GM23338 (cell line): ENCODE measurements at regions not wholly inside any gene's neighbourhood (a gene's known extent, or its start where the extent isn't known, plus 50 kb on each side); places are given as distances from the start of the nearest gene placed in this dataset.

Source experiments
- ATAC-seq: fragments of 200-7000 bp; cut with Tn5 transposase; 3 replicates; pipeline ENCODE4 v1.9.1; 2020
- DNase-seq: peaks from one replicate; pipeline ENCODE4 v3.0.0-alpha.2; 2015; ENCODE audit warnings: low spot score
- H2AFZ ChIP-seq: fragments of 200-600 bp; sonication (generic); 2 replicates; pipeline ENCODE4 v1.8.0; 2016; ENCODE audit warnings: antibody characterized with exemption, mild to moderate bottlenecking, moderate library complexity
- H3F3A ChIP-seq: fragments of 200-600 bp; sonication (generic); replicated peaks from 2 replicates; pipeline ENCODE4 v1.8.0; 2017; ENCODE audit warnings: antibody characterized with exemption, mixed run types, low read depth
- H3K27ac ChIP-seq: fragments of 200-600 bp; sonication (generic); 2 replicates; pipeline ENCODE4 v1.6.1; 2016; ENCODE audit warnings: low read depth
- H3K27me3 ChIP-seq: fragments of 200-600 bp; sonication (generic); 2 replicates; pipeline ENCODE4 v1.8.0; 2016; ENCODE audit warnings: mild to moderate bottlenecking, mixed run types, moderate library complexity; ENCODE audit not compliant: insufficient read depth
- H3K36me3 ChIP-seq: fragments of 200-600 bp; sonication (generic); 2 replicates; pipeline ENCODE4 v1.8.0; 2016; ENCODE audit warnings: mild to moderate bottlenecking; ENCODE audit not compliant: insufficient read depth
- H3K4me1 ChIP-seq: fragments of 200-600 bp; sonication (generic); 2 replicates; pipeline ENCODE4 v1.8.0; 2016; ENCODE audit warnings: mild to moderate bottlenecking, moderate library complexity; ENCODE audit not compliant: insufficient read depth
- H3K4me2 ChIP-seq: fragments of 200-600 bp; sonication (generic); 2 replicates; pipeline ENCODE4 v1.7.1; 2017; ENCODE audit warnings: mixed run types
- H3K4me3 ChIP-seq: fragments of 200-600 bp; sonication (generic); 2 replicates; pipeline ENCODE4 v1.6.1; 2016; ENCODE audit warnings: mixed run types
- H3K79me2 ChIP-seq: fragments of 200-600 bp; sonication (generic); replicated peaks from 2 replicates; pipeline ENCODE4 v1.8.0; 2017; ENCODE audit warnings: mild to moderate bottlenecking; ENCODE audit not compliant: insufficient read depth
- H3K9me2 ChIP-seq: fragments of 200-600 bp; sonication (generic); 2 replicates; pipeline ENCODE4 v1.8.0; 2017; ENCODE audit not compliant: insufficient read depth
- H4K20me1 ChIP-seq: fragments of 200-600 bp; sonication (generic); replicated peaks from 2 replicates; pipeline ENCODE4 v1.8.0; 2017; ENCODE audit warnings: mild to moderate bottlenecking; ENCODE audit not compliant: insufficient read depth
- H3K27ac Mint-ChIP-seq: 2 replicates; pipeline ENCODE4 v1.8.0; 2020; ENCODE audit warnings: inconsistent platforms, mild to moderate bottlenecking, moderate library complexity, mixed read lengths
- H3K27me3 Mint-ChIP-seq: 3 replicates; pipeline ENCODE4 v1.8.0; 2022; ENCODE audit warnings: low read depth, mild to moderate bottlenecking, moderate library complexity, mixed read lengths, inconsistent platforms; ENCODE audit not compliant: insufficient read depth, poor library complexity
- H3K36me3 Mint-ChIP-seq: 3 replicates; pipeline ENCODE4 v1.8.0; 2021; ENCODE audit warnings: low read depth, mild to moderate bottlenecking, inconsistent platforms, moderate library complexity, mixed read lengths
- H3K4me1 Mint-ChIP-seq: 3 replicates; pipeline ENCODE4 v1.8.0; 2020; ENCODE audit warnings: mild to moderate bottlenecking, inconsistent platforms, mixed read lengths
- H3K4me3 Mint-ChIP-seq: 3 replicates; pipeline ENCODE4 v1.8.0; 2021; ENCODE audit warnings: moderate library complexity, mild to moderate bottlenecking, inconsistent platforms, mixed read lengths
- H3K9me3 Mint-ChIP-seq: 3 replicates; pipeline ENCODE4 v1.8.0; 2020; ENCODE audit warnings: moderate library complexity, mild to moderate bottlenecking, inconsistent platforms, mixed read lengths
- CREB1 ChIP-seq: fragments of 250-450 bp; sonication (Bioruptor Pico); IDR thresholded peaks from 2 replicates; pipeline ENCODE4 v1.5.0; 2020; ENCODE audit warnings: low read depth, mild to moderate bottlenecking, moderate library complexity
- CTCF ChIP-seq, 2 experiments: fragments of 200-600 bp in 1 of 2; sonication (generic) in 1 of 2; conservative IDR thresholded peaks; 2 replicates each; pipeline versions ENCODE4 v1.5.1 to v1.6.1; 2016 to 2017; ENCODE audit warnings: antibody characterized with exemption in 2 of 2, low read depth in 2 of 2, mild to moderate bottlenecking in 2 of 2, moderate library complexity in 1 of 2
- ETS1 ChIP-seq: IDR thresholded peaks from 2 replicates; pipeline ENCODE4 v1.6.1; 2016; ENCODE audit warnings: antibody characterized with exemption
- EZH2phosphoT487 ChIP-seq: fragments of 200-600 bp; sonication (generic); IDR thresholded peaks from one replicate; pipeline ENCODE4 v1.8.1; 2018; ENCODE audit warnings: antibody characterized with exemption; ENCODE audit not compliant: unreplicated experiment
- JUNB ChIP-seq: IDR thresholded peaks from one replicate; pipeline ENCODE4 v1.6.1; 2016; ENCODE audit warnings: antibody characterized with exemption; ENCODE audit not compliant: unreplicated experiment
- NANOG ChIP-seq: IDR thresholded peaks from 2 replicates; pipeline ENCODE4 v1.6.1; 2016; ENCODE audit warnings: antibody characterized with exemption, borderline replicate concordance
- POLR2AphosphoS5 ChIP-seq: IDR thresholded peaks from 2 replicates; pipeline ENCODE4 v1.6.1; 2016; ENCODE audit warnings: antibody characterized with exemption, low read depth
- ZNF114 ChIP-seq: fragments of 250-450 bp; sonication (Bioruptor Pico); IDR thresholded peaks from 2 replicates; pipeline ENCODE4 v1.5.0; 2020; ENCODE audit warnings: mild to moderate bottlenecking, moderate library complexity
- ZNF331 ChIP-seq: fragments of 250-450 bp; sonication (Bioruptor Pico); IDR thresholded peaks from 2 replicates; pipeline ENCODE4 v1.5.0; 2020; ENCODE audit warnings: low read depth, mild to moderate bottlenecking, moderate library complexity
- ZNF462 ChIP-seq: fragments of 250-450 bp; sonication (Bioruptor Pico); IDR thresholded peaks from 2 replicates; pipeline ENCODE4 v1.5.0; 2020; ENCODE audit warnings: mild to moderate bottlenecking, moderate library complexity

GRCh38 chr2:242011991-242012764, 142.6 kb downstream of the RTP5 start:
- Histone ChIP-seq H3K36me3 (no peaks in the 10 kb centered on the region), H3K4me2 (no peak overlapping the region), H3K79me2 (no peaks in the 10 kb centered on the region), H3K27ac (no peak overlapping the region), H4K20me1 (no peaks in the 10 kb centered on the region), H2AFZ (no peak overlapping the region), H3K4me1 (no peaks in the 10 kb centered on the region), H3K27me3 (no peaks in the 10 kb centered on the region), H3K4me3 (no peak overlapping the region), H3K9me2 (no peaks in the 10 kb centered on the region), H3F3A (no peaks in the 10 kb centered on the region)
- Mint-ChIP-seq H3K4me1 (no peaks in the 10 kb centered on the region), H3K27me3 (no peaks in the 10 kb centered on the region), H3K9me3 (peaks cover 13% of the 10 kb centered on the region), H3K4me3 (no peak overlapping the region), H3K36me3 (no peaks in the 10 kb centered on the region), H3K27ac (no peak overlapping the region)
- TF ChIP-seq ZNF462 (no peak), CREB1 (no peak), ETS1 (no peak), ZNF114 (no peak), CTCF (conservative IDR thresholded peaks at IDR 0.05; ENCODE audit: low read depth in 2 of 2) (no peak), EZH2phosphoT487 (no peak), NANOG (no peak), ZNF331 (CRISPR knock-in tag) (no peak), POLR2AphosphoS5 (no peak), JUNB (no peak)
- ATAC-seq: no peak
- DNase-seq: no peak
